ENCODE measurements at regions not wholly inside any gene's neighbourhood (a gene's known extent, or its start where the extent isn't known, plus 50 kb on each side); places are given as distances from the start of the nearest gene placed in this dataset.
"Not testable (repeated sequence)": the region's sequence is repeated elsewhere in the genome, so short reads cannot be mapped to it uniquely, and the experiment has no call there.

DNA sequence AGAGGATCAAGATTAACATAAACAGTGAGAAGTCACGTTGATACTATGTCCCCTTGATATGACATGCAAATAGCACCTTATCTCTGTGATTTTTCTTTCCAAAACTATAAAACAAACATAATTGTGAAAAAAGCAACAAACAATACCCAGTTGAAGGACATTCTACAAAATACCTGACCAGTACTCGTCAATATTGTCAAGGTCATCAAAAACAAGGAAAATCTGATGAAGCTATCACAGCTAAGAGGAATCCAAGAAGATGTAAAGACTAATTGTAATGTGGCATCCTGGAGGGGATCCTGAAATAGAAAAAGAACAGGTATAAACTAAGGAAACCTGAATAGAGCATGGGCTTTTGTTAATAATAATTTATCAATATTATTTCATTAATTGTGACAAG, 321.5 kb upstream of the MAP2 start:
- H3K4me3 ChIP-seq: no peak overlapping the region
- H3K36me3 ChIP-seq: no peaks in the 10 kb centered on the region
- no peaks in the 10 kb centered on the region for H3K4me1 ChIP-seq
- no peaks in the 10 kb centered on the region for H3K27me3 ChIP-seq
- H3K9me3 ChIP-seq (replicated peaks): no peaks in the 10 kb centered on the region
- no peak overlapping the region for H3K27ac ChIP-seq
- no peak for DNase-seq

DNA sequence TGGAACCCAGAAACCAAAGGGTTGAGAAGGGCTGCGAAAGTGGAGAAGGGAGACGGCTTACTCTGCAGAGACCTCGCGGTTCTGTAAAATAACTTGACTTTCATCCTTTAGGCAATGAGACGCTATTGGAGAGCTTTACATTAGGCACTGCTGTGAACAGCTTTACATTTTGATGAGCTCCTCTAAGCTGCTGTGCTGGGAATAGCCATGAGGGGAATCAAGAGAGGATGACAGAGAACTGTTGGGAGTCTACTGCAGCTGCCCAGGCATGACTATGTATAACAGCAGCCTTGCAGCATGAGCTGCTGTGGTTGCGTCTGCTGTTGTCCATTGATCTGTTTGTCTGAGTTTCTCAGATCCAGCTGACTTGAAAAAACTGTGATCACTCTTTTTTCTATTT, 310.8 kb upstream of the MAP2 start:
- Histone ChIP-seq H3K36me3 (no peaks in the 10 kb centered on the region), H3K4me1 (no peaks in the 10 kb centered on the region), H3K9me3 (replicated peaks) (no peaks in the 10 kb centered on the region), H3K27ac (no peak overlapping the region), H3K4me3 (no peak overlapping the region), H3K27me3 (no peaks in the 10 kb centered on the region)
- no peak for DNase-seq

DNA sequence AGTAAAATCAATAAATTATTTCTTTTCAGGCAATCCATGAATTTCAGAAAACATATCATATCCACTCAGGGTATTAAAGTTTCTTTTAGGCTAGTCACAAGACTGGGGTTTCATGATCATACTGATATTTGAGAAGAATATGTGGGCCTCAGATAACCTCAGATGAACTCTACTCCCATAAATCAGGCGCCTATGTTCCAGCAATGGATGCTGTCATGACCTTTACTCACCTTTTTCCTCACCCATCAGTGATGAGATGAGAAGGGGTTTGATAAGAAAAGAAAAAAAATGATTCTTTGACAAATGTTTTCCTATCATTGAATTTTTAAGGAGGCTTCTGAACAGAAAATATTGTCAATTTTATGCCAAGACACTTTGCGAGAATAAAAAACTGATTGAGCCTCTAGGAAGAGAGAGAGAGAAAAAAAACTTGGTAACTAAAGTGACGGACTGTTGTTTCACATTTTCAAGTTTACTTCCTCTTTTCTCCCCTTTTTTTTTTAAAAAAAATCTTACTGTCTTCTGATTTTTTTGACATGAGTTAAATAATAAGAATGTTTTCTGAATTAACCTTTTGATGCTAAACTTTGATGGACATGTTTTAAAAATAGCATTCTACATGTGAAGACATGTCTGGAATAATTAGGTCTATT, 309.1 kb upstream of the MAP2 start:
- H3K4me3 ChIP-seq: no peak overlapping the region
- no peaks in the 10 kb centered on the region for H3K27me3 ChIP-seq
- no peaks in the 10 kb centered on the region for H3K36me3 ChIP-seq
- no peaks in the 10 kb centered on the region for H3K4me1 ChIP-seq
- H3K27ac ChIP-seq: no peak overlapping the region
- no peaks in the 10 kb centered on the region for H3K9me3 ChIP-seq (replicated peaks)
- DNase-seq: no peak

DNA sequence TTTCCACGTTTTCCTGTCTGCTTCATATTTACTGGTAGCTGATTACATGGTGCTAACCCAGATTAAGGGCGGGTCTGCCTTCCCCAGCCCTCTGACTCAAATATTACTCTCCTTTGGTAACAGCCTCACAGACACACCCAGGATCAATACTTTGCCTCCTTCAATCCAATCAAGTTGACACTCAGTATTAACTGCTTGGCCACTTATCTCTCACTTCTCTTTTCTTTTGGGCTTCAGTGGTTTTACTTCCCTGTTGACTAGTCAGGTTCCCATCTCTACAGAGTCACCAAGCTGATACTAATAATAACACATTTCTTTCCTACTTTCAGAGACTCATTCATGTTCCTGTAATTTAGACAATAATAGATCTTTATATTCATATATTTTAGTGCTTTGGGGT, 302.2 kb upstream of the MAP2 start:
- no peak for DNase-seq
- H3K4me1 ChIP-seq: no peaks in the 10 kb centered on the region
- no peak overlapping the region for H3K27ac ChIP-seq
- no peaks in the 10 kb centered on the region for H3K9me3 ChIP-seq (replicated peaks)
- H3K4me3 ChIP-seq: no peak overlapping the region
- no peaks in the 10 kb centered on the region for H3K36me3 ChIP-seq
- H3K27me3 ChIP-seq: no peaks in the 10 kb centered on the region

DNA sequence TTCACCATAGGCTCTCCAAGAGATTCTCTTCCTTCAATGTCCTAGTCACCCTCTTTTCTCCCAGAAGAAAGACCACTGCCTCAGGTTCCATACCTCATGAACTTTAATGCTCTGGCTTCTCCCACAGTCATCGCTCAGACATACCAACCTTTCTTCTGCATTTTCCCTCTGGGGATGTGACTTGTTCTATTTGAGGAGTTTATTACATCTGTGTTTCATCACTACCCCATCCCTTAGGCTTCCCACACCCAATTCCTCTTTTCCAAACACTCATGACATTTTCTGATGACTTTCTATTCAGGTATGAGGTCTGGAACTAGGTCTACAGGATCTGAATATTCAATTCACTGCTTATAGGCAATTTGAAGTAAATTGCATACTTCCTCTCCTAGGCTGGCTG, 298.6 kb upstream of the MAP2 start:
- Histone ChIP-seq H3K4me1 (no peaks in the 10 kb centered on the region), H3K27me3 (no peaks in the 10 kb centered on the region)
- no peak for DNase-seq

DNA sequence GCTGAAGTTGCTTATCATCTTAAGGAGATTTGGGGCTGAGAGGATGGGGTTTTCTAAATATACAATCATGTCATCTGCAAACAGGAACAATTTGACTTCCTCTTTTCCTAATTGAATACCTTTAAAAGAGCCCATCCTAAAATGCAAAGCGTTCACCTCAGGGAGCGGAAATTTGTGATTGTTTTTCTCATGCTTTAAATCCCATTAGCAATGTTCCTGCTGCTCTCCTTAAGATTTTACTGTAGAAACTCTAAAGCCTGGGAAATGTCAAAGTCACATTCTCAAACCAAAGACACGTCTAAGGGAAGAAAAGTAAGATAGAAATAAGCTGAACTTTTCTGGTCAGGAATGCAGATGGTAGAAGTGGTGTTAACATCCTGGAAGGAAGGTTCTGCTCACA, 285.8 kb upstream of the MAP2 start:
- no peaks in the 10 kb centered on the region for H3K4me1 ChIP-seq
- no peaks in the 10 kb centered on the region for H3K9me3 ChIP-seq (replicated peaks)
- H3K27ac ChIP-seq: no peak overlapping the region
- no peaks in the 10 kb centered on the region for H3K36me3 ChIP-seq
- no peak overlapping the region for H3K4me3 ChIP-seq
- no peaks in the 10 kb centered on the region for H3K27me3 ChIP-seq
- DNase-seq: no peak

More for the DNA sequence above, 298.6 kb upstream of the MAP2 start:
- Histone ChIP-seq H3K36me3 (no peaks in the 10 kb centered on the region), H3K9me3 (replicated peaks) (no peaks in the 10 kb centered on the region; the same call in 1 of the 2 replicates), H3K4me3 (no peak overlapping the region), H3K27ac (no peak overlapping the region)

DNA sequence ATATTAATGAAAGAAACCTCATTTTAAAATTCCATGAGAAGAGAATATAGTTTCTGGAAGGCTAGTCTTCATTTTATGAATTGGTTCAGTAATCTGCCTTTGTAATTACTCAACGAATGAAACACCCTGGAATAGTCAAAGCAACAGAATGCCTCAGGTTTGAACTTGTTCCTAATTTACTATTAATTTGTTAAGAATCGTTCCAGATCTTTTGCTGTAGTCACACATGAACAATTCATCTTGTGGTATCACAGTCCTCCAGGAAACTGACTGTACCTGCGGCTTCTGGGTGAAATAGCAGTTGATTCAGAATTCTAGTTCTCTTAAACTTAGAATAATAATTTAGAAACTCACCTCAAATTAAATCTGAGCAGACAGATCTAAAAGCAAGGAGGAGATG, 282.7 kb upstream of the MAP2 start:
- Histone ChIP-seq H3K9me3 (replicated peaks) (no peaks in the 10 kb centered on the region), H3K4me3 (no peak overlapping the region), H3K27ac (no peak overlapping the region), H3K4me1 (no peaks in the 10 kb centered on the region), H3K27me3 (0 out of 2 replicates have a peak, but pooled peaks cover 3% of the 10 kb centered on the region), H3K36me3 (no peaks in the 10 kb centered on the region)
- no peak for DNase-seq

DNA sequence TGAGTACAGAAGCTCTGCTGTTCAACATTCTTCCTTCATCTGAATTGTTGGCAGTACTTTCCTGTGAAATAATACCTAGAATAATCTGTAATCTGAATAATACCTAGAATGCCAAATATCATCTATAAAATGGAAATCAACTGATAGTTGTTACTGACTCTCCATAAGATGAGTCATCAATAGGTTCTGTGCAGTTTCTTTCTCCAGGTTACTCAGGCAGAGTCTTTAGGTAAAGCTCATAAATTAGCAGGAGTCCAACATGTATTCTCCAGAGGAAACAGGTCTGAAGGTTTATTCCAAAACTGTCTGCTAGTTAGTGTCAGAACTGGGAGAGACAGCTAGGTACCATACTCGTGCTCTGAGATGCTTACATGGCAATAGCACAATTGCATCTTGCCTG, 282.0 kb upstream of the MAP2 start:
- H3K4me3 ChIP-seq: no peak overlapping the region
- H3K9me3 ChIP-seq (replicated peaks): no peaks in the 10 kb centered on the region
- 0 out of 2 replicates have a peak, but pooled peaks cover 3% of the 10 kb centered on the region for H3K27me3 ChIP-seq
- H3K36me3 ChIP-seq: no peaks in the 10 kb centered on the region
- no peak overlapping the region for H3K27ac ChIP-seq
- DNase-seq: no peak
- no peaks in the 10 kb centered on the region for H3K4me1 ChIP-seq

DNA sequence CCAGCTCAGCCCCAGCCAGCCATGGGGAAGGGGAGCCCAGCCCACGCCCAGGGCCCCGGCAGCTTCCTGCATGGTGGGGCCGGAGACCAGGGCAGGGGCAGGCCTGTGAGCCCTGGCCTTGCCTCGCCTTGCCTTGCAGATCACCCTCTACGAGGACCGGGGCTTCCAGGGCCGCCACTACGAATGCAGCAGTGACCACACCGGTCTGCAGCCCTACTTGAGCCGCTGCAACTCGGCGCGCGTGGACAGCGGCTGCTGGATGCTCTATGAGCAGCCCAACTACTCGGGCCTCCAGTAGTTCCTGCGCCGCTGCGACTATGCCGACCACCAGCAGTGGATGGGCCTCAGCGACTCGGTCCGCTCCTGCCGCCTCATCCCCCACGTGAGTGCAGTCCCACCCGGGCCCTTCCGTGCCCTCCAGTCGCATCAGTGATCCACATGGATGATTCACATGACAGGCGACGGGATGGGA, 278.6 kb upstream of the MAP2 start:
- DNase-seq; H3K9me3 ChIP-seq (replicated peaks); H3K36me3 ChIP-seq; H3K27me3 ChIP-seq; H3K4me1 ChIP-seq; H3K4me3 ChIP-seq; H3K27ac ChIP-seq: not testable (repeated sequence)

DNA sequence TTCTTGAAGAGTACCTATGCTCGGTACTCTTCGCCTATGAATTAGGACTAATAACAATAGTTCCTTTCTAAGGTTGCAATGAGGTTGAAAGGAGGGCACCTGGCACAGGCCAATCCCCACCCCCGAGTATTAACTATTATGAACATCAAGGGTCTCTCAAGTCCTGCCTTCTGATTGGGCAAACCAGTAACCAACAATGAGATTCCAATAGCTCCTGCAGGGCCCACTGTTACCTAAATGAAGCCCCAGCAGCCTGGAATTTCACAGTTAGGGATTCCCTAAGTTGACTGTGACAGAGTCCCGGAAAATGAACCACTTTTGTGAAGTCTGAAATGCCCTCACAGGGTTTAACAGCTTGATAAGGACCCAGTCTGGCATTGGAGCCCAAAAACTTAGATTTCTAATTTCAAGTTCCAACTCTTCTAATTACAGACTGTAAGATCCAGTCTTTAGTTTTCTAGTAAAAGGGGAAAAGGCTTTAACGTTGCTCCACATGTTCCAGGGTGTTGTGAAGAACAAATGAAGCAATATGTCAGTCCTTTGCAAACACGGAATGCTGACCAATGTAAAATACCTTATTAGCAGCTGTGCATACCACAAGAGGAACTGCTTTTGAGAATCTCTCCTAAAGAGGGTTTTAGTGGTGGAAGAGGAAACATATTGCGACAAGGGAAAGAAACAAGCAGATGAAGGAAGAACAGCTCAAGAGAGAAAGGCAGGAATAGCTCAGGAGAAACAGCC, 277.7 kb upstream of the MAP2 start:
- DNase-seq: peak in 1 of 2 experiments; percentile 26
- 0 out of 2 replicates have a peak, but pooled peaks cover 3% of the 10 kb centered on the region for H3K27me3 ChIP-seq

DNA sequence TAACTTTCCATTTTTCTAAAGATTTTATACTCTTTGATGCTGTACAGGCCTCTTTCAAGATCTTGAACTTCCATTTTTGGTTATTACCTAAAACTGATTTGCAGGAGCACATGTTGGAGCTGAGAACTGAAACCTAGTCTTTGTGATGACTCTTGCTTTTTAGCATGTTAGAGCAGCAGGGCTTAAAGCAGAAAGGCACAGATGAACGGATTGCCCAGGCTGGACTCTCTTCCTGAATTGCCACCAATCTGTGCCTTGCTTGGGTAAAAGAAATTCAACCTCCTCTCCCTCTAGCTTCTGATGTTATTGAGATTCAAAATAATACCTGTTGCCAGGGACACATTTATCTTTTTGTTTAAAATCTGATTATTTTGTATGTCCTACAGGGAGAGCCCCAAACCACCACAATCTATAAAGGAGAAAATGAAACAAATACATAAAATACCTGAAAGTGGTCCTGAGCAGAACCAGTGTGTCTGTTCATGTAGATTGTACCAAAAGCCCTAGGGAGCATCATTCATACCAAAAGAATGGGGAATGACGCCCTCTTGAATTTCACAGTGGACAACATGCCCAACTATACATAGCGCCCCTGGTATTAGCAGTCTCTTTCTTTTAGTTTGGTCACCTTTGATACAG, 277.0 kb upstream of the MAP2 start:
- no peaks in the 10 kb centered on the region for H3K36me3 ChIP-seq
- no peaks in the 10 kb centered on the region for H3K9me3 ChIP-seq (replicated peaks)
- 0 out of 2 replicates have a peak, but pooled peaks cover 3% of the 10 kb centered on the region for H3K27me3 ChIP-seq
- H3K4me3 ChIP-seq: no peak overlapping the region
- H3K4me1 ChIP-seq: no peaks in the 10 kb centered on the region
- DNase-seq: peak in 1 of 2 experiments; percentile 8
- peak overlapping the region; percentile 11 for H3K27ac ChIP-seq

More for the DNA sequence above, 277.7 kb upstream of the MAP2 start:
- H3K36me3 ChIP-seq: no peaks in the 10 kb centered on the region
- no peak overlapping the region for H3K4me3 ChIP-seq
- no peaks in the 10 kb centered on the region for H3K4me1 ChIP-seq
- H3K27ac ChIP-seq: peak overlapping the region; percentile 11
- no peaks in the 10 kb centered on the region for H3K9me3 ChIP-seq (replicated peaks)

DNA sequence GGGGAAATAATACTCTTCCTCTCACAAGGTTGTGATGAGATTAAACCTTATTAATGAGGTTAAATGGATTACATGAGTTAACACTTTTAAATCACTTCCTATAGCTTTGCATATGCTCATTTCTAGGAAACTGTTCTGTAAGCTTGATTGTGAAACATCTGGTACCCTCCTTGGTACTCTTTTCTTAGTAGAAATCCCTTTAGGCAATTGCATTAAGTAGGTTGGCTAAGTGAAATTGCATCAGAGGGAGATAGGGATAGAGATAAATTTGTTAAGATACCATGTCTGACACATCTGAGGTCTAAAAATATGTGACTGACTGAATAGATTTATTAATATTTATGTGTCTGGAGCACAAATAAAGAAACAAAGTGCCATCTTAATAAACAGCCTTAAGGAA, 275.9 kb upstream of the MAP2 start:
- H3K36me3 ChIP-seq: no peaks in the 10 kb centered on the region
- DNase-seq: no peak
- 0 out of 2 replicates have a peak, but pooled peaks cover 3% of the 10 kb centered on the region for H3K27me3 ChIP-seq
- peaks cover 3% of the 10 kb centered on the region; the same call in 1 of the 2 replicates for H3K4me1 ChIP-seq
- no peaks in the 10 kb centered on the region for H3K9me3 ChIP-seq (replicated peaks)
- no peak overlapping the region for H3K27ac ChIP-seq
- H3K4me3 ChIP-seq: no peak overlapping the region

DNA sequence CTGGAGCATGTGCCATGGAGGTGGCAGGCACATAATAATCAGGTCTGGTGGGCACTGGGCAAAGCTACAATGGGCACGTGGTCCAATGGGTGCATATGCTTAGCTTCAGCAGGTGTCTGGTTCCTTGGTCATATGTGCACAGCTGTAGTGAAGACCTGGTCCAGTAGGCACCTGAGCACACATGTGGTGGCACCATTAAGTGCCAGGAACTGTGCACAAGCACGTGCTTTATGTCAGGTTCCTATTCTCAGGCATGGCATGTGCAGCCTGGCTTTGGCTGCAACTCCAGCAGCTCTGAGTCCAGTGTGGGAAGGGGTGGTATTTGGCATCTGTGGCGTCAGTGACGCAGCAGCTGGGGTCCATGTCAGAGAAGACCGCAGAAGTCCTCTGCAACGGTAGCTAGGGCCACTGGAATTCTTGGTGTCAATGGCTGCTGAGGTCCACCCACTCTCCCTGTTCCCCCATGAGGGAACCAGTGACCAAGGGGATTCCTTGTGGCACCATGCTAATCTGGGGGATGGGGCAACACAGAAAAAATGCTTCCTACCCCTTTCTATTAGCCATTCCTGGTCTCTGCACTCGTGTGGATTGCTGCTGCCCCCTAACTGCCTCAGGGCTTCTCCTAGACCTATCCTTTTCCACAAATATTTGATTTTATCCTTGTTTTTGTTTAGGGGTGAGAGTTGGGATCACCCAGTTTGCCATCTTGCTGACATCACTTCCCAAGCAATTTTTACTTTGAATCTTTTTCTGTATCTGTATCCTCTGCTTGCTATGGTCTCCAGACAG, 262.9 kb upstream of the MAP2 start:
- Histone ChIP-seq H3K4me3 (no peak overlapping the region), H3K9me3 (replicated peaks) (no peaks in the 10 kb centered on the region), H3K4me1 (no peaks in the 10 kb centered on the region), H3K27ac (no peak overlapping the region), H3K27me3 (no peaks in the 10 kb centered on the region), H3K36me3 (no peaks in the 10 kb centered on the region)
- no peak for DNase-seq

DNA sequence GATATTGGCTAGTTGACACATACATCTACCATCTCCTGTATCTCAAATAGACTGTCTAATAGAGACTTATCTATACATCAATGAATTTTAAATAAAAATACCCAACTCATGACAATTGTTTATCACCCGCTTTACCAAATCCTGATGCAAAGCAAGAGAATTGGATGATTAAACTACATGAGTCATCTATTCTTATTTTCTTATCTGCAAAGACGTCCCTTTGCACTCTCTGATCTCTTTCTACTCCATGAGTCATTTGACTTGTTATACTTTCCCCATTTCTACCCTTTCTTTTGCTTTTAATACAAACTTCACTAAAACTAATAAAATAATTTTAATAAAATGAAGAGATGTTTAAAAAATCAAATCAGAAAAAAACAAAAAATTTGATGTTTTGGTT, 261.7 kb upstream of the MAP2 start:
- H3K9me3 ChIP-seq (replicated peaks): no peaks in the 10 kb centered on the region
- no peaks in the 10 kb centered on the region for H3K36me3 ChIP-seq
- H3K27me3 ChIP-seq: no peaks in the 10 kb centered on the region
- H3K4me3 ChIP-seq: no peak overlapping the region
- H3K4me1 ChIP-seq: no peaks in the 10 kb centered on the region
- no peak overlapping the region for H3K27ac ChIP-seq
- no peak for DNase-seq

DNA sequence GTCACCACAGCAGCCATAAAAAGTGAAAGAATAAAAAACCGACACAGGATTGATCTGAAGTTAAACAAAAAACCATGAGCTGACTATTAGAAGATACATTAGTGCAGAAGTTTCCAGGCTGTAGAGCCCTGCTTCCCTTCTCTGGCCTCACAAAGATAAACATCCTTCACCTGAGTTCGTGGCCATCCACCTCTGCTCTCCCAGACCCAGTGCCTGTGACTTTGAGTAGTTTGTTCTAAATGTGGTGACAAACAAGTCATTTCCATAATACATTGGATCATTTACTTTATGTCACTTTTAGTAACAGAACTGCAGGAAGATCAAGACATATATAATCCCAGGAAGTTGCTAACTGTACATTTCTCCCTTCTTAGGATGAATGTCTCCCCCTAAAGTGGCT, 241.9 kb upstream of the MAP2 start:
- Histone ChIP-seq H3K27ac (no peak overlapping the region), H3K4me1 (no peaks in the 10 kb centered on the region), H3K27me3 (no peaks in the 10 kb centered on the region), H3K36me3 (no peaks in the 10 kb centered on the region), H3K4me3 (no peak overlapping the region), H3K9me3 (replicated peaks) (no peaks in the 10 kb centered on the region)
- DNase-seq: no peak
